GM18499 (cell line): ENCODE measurements at regions not wholly inside any gene's neighbourhood (a gene's known extent, or its start where the extent isn't known, plus 50 kb on each side); places are given as distances from the start of the nearest gene placed in this dataset.

Experiments used
- ATAC-seq: cut with Tn5 transposase; IDR thresholded peaks from one replicate; pipeline ENCODE4 v1.9.1; 2021; ENCODE audit warnings: moderate number of reproducible peaks; ENCODE audit not compliant: insufficient read depth, unreplicated experiment

GRCh38 chr2:2409481-2409880 is 78.4 kb upstream of the MYT1L start:
- no peak for ATAC-seq

- ATAC-seq = no peak
Measured at GRCh38 chr2:2405780-2406179, 74.7 kb upstream of the MYT1L start.

- ATAC-seq = no peak
Measured at GRCh38 chr2:2400286-2401038, 69.4 kb upstream of the MYT1L start.

- ATAC-seq = no peak
Measured at GRCh38 chr2:2399396-2399795, 68.3 kb upstream of the MYT1L start.

GRCh38 chr2:2392332-2392731 is 61.3 kb upstream of the MYT1L start:
- ATAC-seq = no peak

- ATAC-seq = no peak
Measured at GRCh38 chr2:2389215-2389614, 58.1 kb upstream of the MYT1L start.
